GM12865 (cell line): ENCODE measurements at regions not wholly inside any gene's neighbourhood (a gene's known extent, or its start where the extent isn't known, plus 50 kb on each side); places are given as distances from the start of the nearest gene placed in this dataset.

Experiments
- DNase-seq: peaks from one replicate; pipeline ENCODE4 v3.0.0; 2010; ENCODE audit warnings: low read depth
- H3K4me3 ChIP-seq: 2 replicates; pipeline ENCODE4 v1.5.1; 2011; ENCODE audit warnings: mild to moderate bottlenecking, low read depth, low read length, control low read depth
- CTCF ChIP-seq: IDR thresholded peaks from 2 replicates; pipeline ENCODE4 v1.5.1; 2011; ENCODE audit warnings: low read length, control low read depth, low read depth, inconsistent platforms; ENCODE audit not compliant: insufficient read depth; ENCODE audit errors: missing control alignments

- TF ChIP-seq CTCF = no peak
- DNase-seq = no peak
- H3K4me3 ChIP-seq = no peak overlapping the region
Measured at GRCh38 chr17:5753421-5753820, 169.1 kb upstream of the NLRP1 start.

GRCh38 chr17:5757314-5757907 is 173.1 kb upstream of the NLRP1 start:
- TF ChIP-seq CTCF = no peak
- no peak overlapping the region for H3K4me3 ChIP-seq
- DNase-seq = no peak

DNA sequence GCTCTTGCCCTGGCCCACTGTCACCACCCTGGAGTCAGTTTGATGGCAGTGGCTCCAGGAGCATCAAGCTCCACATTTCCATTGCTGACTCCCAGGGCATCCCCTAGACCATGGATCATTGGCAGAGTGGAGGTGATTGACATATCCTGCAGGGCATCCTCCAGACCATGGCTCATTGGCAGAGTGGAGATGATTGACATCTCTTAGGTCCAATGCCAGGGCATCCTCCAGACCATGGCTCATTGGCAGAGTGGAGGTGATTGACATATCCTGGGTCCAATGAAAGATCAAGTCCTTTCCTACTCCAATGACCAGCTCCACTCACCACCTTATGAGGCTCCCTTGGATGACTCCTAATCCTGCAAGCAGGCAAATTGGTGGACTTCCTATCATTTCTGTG is 174.3 kb upstream of the NLRP1 start:
- H3K4me3 ChIP-seq = no peak overlapping the region
- peak; percentile 78 for DNase-seq
- no peak for TF ChIP-seq CTCF

DNA sequence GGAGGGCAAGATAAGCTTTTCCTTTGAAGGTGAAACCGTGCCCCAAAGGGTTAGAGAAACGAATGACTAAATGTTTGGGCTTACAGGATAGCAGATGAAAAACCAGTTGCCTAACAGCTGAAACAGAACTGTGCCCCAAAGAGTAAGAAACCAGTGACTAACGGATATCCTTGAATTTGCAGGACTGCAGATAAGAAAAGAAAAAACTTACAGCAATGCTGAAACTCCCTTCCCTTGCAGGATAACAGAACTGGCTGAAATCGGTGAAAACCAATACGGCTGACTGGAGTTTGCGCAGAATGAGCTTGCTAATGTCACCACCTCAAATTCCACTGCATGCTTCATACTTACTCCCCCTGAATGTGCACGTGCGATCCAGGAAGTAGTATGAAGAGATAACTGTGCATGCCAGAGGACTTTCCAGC is 175.2 kb upstream of the NLRP1 start:
- DNase-seq = no peak
- TF ChIP-seq CTCF = no peak
- no peak overlapping the region for H3K4me3 ChIP-seq

DNA sequence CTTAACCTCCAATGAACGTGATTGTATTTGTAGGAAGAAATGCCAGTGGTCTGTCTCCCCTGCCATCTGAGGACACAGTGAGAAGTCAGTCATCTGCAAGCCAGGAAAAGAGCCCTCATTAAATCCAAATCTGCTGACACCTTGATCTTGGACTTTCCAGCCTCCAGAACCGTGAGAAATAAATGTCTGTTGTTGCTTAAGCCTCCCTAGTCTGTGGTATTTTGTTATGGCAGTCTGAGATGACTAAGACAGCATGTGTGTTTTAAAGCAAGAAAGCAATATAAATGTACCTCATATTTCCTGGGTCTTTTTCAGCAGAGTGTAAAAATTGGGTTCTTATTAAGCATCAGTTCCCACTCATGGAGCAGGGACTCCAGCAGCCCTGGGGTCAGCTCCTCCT is 177.9 kb upstream of the NLRP1 start:
- no peak for TF ChIP-seq CTCF
- no peak for DNase-seq
- H3K4me3 ChIP-seq = no peak overlapping the region

GRCh38 chr17:5763595-5764306 is 179.4 kb upstream of the NLRP1 start:
- no peak for DNase-seq
- no peak overlapping the region for H3K4me3 ChIP-seq
- TF ChIP-seq CTCF = no peak
